Neuron (in vitro differentiated cells): ENCODE measurements at regions not wholly inside any gene's neighbourhood (a gene's known extent, or its start where the extent isn't known, plus 50 kb on each side); places are given as distances from the start of the nearest gene placed in this dataset.

Source experiments
- H2AFZ ChIP-seq: one replicate; pipeline ENCODE4 v1.6.1; 2013; ENCODE audit warnings: low read depth, mild to moderate bottlenecking, inconsistent platforms, low read length, moderate library complexity
- H3K27me3 ChIP-seq: one replicate; pipeline ENCODE4 v1.6.1; 2013; ENCODE audit warnings: low read length; ENCODE audit not compliant: insufficient read depth
- H3K36me3 ChIP-seq: one replicate; pipeline ENCODE4 v1.6.1; 2013; ENCODE audit warnings: low read length; ENCODE audit not compliant: insufficient read depth
- H3K4me1 ChIP-seq: one replicate; pipeline ENCODE4 v1.6.1; 2013; ENCODE audit warnings: low read length; ENCODE audit not compliant: insufficient read depth
- H3K4me3 ChIP-seq: 2 replicates; pipeline ENCODE4 v1.5.1; 2013; ENCODE audit warnings: mild to moderate bottlenecking, low read length, moderate library complexity
- H3K9me3 ChIP-seq: one replicate; pipeline ENCODE4 v1.6.1; 2013; ENCODE audit warnings: low read length

DNA sequence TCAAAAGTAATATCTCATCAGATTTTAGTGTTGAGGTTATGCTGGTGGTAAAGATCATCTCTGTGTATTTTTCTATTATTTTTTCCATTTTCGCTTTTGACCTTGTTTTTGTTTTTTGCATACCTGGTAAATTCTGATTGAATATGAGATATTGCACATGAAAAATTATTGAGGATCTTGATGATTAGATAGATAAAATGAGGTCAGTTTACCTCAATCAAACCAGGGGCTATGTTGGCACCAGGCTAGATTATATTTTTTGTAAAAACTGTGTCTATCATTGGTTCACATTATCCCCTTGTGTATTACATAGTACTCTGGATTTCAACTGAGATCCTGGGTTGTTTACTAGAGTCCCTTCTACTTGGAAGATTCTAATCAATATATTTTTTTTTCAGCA lies 774.9 kb upstream of the ZNF608 start:
- Histone ChIP-seq H3K4me3 (no peak overlapping the region), H3K4me1 (no peaks in the 10 kb centered on the region), H3K27me3 (no peaks in the 10 kb centered on the region), H3K36me3 (no peaks in the 10 kb centered on the region), H2AFZ (no peak overlapping the region), H3K9me3 (no peaks in the 10 kb centered on the region)

DNA sequence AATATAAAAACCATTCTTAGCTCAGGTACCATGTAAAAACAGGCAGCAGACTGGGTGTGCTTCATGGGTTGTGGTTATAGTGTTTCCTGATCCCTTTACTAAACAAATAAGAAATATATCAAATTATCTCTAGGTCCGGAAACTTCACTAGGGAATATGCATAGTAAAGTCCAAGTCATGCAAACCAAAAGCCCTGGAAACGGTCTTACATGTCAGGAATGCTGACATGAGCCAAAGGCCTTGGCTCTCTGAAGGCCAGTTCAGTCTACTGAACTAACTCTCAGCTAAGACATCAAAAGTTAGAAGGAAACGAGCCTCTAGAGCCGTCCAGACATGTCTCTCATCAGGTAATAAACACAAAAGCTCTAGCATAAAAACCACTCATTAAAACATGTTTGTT lies 778.9 kb upstream of the ZNF608 start:
- H3K4me1 ChIP-seq: peaks cover 15% of the 10 kb centered on the region
- H3K36me3 ChIP-seq: no peaks in the 10 kb centered on the region
- H3K27me3 ChIP-seq: no peaks in the 10 kb centered on the region
- H2AFZ ChIP-seq: no peak overlapping the region
- H3K9me3 ChIP-seq: no peaks in the 10 kb centered on the region
- no peak overlapping the region for H3K4me3 ChIP-seq

DNA sequence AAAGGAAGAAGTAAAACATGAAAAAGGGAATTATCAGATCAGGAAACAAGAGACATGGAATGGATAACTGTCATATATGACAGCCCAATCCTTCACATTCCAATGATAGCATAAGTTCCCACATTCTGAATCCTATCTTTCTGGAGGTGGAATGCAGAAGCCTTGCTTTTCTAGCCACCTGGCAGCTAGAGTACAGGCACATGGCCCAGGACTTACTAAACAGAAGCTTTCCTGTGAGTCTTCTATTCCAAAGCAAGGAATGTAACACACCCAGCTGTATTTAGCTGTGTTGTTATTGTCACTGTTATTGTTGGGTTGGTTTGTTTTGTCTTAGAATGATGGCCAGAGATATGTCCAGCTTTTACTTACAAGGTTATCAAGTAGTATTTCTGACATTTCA lies 780.5 kb upstream of the ZNF608 start:
- no peaks in the 10 kb centered on the region for H3K9me3 ChIP-seq
- H2AFZ ChIP-seq: no peak overlapping the region
- H3K36me3 ChIP-seq: no peaks in the 10 kb centered on the region
- H3K4me1 ChIP-seq: peaks cover 15% of the 10 kb centered on the region
- no peaks in the 10 kb centered on the region for H3K27me3 ChIP-seq
- H3K4me3 ChIP-seq: no peak overlapping the region

DNA sequence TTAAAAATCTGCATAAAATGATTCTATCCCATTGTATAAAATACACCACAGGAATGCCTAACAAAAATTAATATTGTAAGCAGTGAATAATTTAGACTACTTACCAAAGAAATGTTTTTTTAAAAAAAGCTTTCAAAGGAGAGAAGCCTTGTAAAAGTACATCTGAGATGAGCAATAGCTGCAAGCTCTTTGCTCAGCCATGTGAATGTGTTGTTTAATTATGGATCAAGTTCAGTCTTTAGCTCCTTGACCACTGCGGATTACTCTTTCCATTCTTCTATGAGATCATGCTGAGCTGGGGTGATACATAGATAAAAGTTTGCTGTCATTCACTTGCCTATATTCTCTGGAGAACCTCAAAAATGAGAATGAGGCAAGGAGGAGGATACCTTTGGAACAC lies 782.4 kb upstream of the ZNF608 start:
- no peaks in the 10 kb centered on the region for H3K9me3 ChIP-seq
- no peaks in the 10 kb centered on the region for H3K36me3 ChIP-seq
- no peaks in the 10 kb centered on the region for H3K27me3 ChIP-seq
- no peak overlapping the region for H3K4me3 ChIP-seq
- peaks cover 15% of the 10 kb centered on the region for H3K4me1 ChIP-seq
- no peak overlapping the region for H2AFZ ChIP-seq

DNA sequence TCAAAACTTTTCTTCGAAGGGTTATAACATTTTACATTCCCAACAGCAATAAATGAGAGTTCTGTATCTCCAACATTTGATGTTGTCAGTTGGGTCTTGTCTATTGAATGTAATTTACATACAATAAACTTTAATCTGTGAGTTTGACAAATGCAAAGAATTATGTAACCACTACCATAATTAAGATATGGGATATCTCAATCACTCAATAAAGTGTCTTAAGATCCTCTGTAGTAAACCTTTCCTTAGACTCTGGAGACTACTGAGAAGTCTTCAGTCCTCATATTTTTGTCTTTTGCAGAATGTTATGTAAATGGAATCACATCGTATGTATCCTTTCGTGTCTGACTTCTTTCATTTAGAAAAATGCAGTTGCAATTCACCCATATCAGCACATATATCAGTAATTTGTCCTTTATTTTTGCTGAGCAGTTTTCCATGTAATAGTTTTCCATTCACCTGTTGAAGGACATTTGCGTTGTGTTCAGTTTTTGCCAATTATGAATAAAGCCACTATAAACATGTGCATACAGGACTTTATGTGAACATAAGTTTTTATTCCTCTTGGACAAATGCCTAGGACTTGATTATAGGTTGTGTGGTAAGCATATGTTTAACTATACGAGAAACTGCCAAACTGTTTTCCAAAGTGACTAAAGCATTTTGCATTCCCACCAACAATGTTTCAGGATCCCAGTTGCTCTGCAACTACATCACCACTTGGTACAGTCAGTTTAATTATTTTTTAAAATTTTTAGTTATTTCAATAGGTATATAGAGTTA lies 784.6 kb upstream of the ZNF608 start:
- no peak overlapping the region for H3K4me3 ChIP-seq
- no peaks in the 10 kb centered on the region for H3K9me3 ChIP-seq
- peaks cover 15% of the 10 kb centered on the region for H3K4me1 ChIP-seq
- no peaks in the 10 kb centered on the region for H3K36me3 ChIP-seq
- no peak overlapping the region for H2AFZ ChIP-seq
- H3K27me3 ChIP-seq: no peaks in the 10 kb centered on the region

DNA sequence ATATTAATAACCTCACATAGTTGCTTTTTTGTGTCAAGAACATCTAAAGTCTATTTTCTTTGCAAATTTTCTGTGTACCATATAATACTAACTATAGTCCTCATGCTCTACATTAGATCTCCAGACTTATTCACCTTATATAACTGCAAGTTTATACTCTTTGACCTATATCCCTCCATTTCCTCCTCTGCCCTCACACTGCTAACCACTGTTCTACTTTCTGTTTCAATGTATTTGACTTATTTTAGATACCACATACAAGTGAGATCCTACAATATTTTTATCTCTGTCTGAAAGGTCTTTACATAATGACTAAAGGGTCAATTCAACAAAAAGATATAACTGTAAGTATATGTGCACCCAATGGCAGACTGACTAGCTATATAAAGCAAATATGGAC lies 789.7 kb upstream of the ZNF608 start:
- Histone ChIP-seq H3K4me3 (no peak overlapping the region), H3K36me3 (no peaks in the 10 kb centered on the region), H2AFZ (no peak overlapping the region), H3K27me3 (no peaks in the 10 kb centered on the region), H3K4me1 (no peaks in the 10 kb centered on the region), H3K9me3 (no peaks in the 10 kb centered on the region)

DNA sequence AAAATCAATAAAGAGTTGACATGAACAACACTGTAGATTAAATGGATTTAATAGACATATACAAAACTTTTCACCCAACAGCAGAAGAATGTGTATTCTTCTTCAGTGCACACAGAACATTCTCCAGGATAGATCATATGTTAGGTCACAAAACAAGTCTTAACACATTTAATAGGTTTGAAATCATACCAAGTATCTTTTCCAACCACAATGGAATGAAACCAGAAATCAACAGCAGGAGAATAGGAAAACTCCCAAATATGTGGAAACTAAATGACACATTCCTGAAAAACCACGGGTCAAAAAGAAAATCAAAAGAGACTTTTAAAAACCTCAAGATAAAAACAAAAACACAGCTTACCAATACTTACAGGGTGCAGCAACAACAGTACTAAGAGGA lies 790.1 kb upstream of the ZNF608 start:
- H3K4me1 ChIP-seq: no peaks in the 10 kb centered on the region
- H3K4me3 ChIP-seq: no peak overlapping the region
- no peak overlapping the region for H2AFZ ChIP-seq
- no peaks in the 10 kb centered on the region for H3K27me3 ChIP-seq
- H3K9me3 ChIP-seq: no peaks in the 10 kb centered on the region
- no peaks in the 10 kb centered on the region for H3K36me3 ChIP-seq

DNA sequence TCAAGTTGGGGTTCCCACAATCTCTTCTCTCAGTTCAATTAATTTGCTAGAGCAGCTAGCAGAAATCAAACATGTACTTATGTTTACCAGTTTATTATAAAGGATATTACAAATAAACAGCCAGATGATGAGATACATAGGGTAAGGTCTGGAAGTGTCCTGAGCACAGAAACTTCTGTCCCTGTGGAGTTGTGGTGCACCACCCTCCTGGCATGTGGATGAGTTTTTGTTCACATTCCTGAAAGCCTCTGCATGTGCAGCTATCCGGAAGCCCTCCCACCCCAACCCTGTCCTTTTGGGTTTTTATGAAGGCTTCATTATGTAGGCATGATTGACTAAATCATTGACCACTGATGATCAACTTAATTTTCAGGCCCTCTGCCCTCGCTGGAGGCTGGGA lies 791.2 kb upstream of the ZNF608 start:
- H3K27me3 ChIP-seq: no peaks in the 10 kb centered on the region
- no peaks in the 10 kb centered on the region for H3K9me3 ChIP-seq
- no peaks in the 10 kb centered on the region for H3K4me1 ChIP-seq
- H2AFZ ChIP-seq: no peak overlapping the region
- H3K36me3 ChIP-seq: no peaks in the 10 kb centered on the region
- H3K4me3 ChIP-seq: no peak overlapping the region

DNA sequence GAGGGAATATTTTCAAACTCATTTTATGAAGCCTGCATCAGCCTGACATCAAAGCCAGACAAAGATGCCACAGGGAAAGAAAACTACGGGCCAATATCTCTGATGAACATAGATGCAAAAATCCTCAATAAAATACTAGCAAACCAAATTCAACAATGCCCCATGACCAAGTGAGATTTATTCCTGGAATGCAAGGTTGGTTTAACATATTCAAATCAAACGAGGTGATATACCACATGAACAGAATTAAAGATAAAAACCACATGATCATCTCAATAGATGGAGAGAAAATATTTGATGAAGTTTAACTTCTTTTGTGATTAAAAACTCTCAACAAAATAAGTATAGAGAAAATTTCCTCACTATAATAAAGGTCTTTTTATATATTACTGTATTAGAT lies 792.0 kb upstream of the ZNF608 start:
- Histone ChIP-seq H3K36me3 (no peaks in the 10 kb centered on the region), H2AFZ (no peak overlapping the region), H3K27me3 (no peaks in the 10 kb centered on the region), H3K4me1 (no peaks in the 10 kb centered on the region), H3K4me3 (no peak overlapping the region), H3K9me3 (no peaks in the 10 kb centered on the region)

DNA sequence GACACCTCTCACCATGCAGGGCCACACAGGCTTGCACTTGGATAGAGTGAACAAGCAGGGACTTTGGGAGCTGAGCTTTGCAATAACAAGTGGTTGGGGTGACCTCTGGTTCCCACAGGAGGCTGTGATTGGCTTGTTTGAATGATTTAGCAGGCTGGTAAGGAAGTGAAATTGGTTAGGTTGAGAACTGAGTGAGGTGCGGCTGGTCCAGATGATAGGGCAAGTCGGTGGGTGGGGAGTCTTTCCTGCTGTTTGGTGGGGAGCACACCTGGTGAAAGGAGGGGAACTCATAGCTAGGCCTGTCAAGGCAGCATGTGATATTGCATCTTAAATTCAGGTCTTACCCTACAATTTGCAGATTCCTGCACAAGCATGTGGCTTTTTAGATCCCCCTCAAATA lies 794.6 kb upstream of the ZNF608 start:
- no peaks in the 10 kb centered on the region for H3K9me3 ChIP-seq
- H3K4me3 ChIP-seq: no peak overlapping the region
- no peak overlapping the region for H2AFZ ChIP-seq
- H3K27me3 ChIP-seq: no peaks in the 10 kb centered on the region
- no peaks in the 10 kb centered on the region for H3K36me3 ChIP-seq
- H3K4me1 ChIP-seq: no peaks in the 10 kb centered on the region

DNA sequence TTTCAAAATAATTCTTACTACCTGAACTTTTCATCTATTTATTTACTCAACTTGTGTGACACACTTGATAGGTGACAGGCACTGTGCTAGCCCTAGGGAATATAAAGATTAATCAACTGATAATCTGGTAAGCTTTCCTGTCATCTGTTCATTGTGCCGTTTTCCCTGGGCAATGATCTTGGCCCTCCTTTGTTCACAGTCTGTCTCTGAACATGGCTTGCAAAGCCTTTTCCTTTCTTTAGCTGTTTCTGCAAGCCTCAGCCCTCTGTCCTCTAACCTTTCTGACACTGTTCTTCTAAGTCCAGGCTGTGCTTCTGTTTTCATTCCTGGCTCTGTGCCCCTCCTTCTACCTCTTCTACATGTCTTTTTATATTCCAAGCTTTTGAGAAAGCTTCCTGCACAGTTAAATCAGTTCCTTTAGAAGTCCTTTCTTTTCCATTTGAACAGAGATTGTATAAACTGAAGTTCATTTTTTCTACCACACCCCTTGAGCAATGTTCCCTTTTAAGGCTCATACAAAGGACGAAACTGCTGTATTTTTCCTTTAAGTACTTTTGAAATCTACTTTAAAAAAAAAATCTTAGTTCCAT lies 803.0 kb upstream of the ZNF608 start:
- no peak overlapping the region for H3K4me3 ChIP-seq
- H3K9me3 ChIP-seq: no peaks in the 10 kb centered on the region
- H3K36me3 ChIP-seq: no peaks in the 10 kb centered on the region
- no peak overlapping the region for H2AFZ ChIP-seq
- no peaks in the 10 kb centered on the region for H3K27me3 ChIP-seq
- peaks cover 25% of the 10 kb centered on the region for H3K4me1 ChIP-seq

DNA sequence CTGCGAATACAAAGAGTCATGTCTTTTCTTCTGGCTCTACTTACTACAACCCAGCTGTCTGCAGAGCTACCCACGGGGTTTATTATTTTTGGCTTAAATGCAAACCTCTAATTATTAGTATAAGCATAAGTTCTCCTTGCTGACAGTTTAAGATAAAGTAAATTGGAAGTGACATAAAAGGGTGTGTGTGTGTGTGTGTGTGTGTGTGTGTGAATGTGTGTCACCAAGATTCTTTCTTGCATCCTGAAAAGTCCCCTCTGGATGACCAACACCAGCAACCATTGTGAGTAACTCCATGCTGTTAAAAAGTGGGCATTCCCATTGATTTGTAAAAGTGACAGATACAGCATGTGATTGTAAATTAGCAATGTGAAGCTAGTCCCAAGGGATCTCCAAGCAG lies 803.8 kb upstream of the ZNF608 start:
- no peaks in the 10 kb centered on the region for H3K27me3 ChIP-seq
- H3K9me3 ChIP-seq: no peaks in the 10 kb centered on the region
- H3K4me3 ChIP-seq: no peak overlapping the region
- no peak overlapping the region for H2AFZ ChIP-seq
- no peaks in the 10 kb centered on the region for H3K36me3 ChIP-seq
- H3K4me1 ChIP-seq: peaks cover 25% of the 10 kb centered on the region

DNA sequence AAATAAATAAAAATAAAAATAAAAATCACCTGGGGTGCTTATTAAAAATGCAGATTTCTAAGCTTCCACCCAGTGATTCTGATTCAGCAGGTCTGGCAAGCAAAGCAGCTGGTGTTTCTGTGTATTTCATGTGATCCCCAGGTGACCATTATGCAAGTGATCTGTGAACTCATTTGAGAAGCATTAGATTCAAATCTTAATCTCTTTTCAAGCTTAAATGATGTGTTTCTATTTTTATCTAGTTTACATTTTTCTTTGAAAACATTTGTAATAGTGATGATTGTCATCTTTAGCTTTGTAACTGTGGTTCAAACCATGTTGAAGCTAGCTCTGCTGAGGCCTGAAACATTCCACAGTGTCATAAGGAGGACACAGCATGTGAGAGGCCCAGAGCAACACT lies 804.8 kb upstream of the ZNF608 start:
- no peaks in the 10 kb centered on the region for H3K9me3 ChIP-seq
- H3K4me3 ChIP-seq: no peak overlapping the region
- H3K4me1 ChIP-seq: peaks cover 25% of the 10 kb centered on the region
- no peaks in the 10 kb centered on the region for H3K27me3 ChIP-seq
- no peaks in the 10 kb centered on the region for H3K36me3 ChIP-seq
- H2AFZ ChIP-seq: no peak overlapping the region

DNA sequence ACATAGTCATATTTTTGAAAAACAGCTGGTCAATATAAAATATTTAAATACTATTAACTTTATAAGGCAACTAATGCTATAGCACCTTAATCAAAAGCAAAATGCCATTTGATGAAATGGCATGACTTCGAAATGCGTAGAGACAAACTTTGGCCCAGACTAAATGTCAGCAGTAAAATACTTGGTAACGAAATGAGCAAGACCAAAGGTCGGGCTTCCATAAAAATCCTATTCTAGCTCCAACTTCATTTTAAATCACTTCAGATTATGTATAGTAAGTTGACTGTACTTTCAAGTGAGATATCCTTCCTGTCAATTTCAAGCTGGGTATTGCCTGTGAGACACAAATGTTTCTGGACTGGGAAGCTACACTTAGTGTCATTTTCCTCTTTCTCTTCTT lies 805.4 kb upstream of the ZNF608 start:
- Histone ChIP-seq H3K9me3 (no peaks in the 10 kb centered on the region), H3K36me3 (no peaks in the 10 kb centered on the region), H3K4me1 (peaks cover 25% of the 10 kb centered on the region), H2AFZ (no peak overlapping the region), H3K27me3 (no peaks in the 10 kb centered on the region), H3K4me3 (no peak overlapping the region)
